GM19324 (cell line): ENCODE measurements at regions not wholly inside any gene's neighbourhood (a gene's known extent, or its start where the extent isn't known, plus 50 kb on each side); places are given as distances from the start of the nearest gene placed in this dataset.
"Not testable (repeated sequence)": the region's sequence is repeated elsewhere in the genome, so short reads cannot be mapped to it uniquely, and the experiment has no call there.

Experiments
- ATAC-seq: cut with Tn5 transposase; IDR thresholded peaks from one replicate; pipeline ENCODE4 v1.9.1; 2021; ENCODE audit warnings: mild to moderate bottlenecking, moderate library complexity; ENCODE audit not compliant: unreplicated experiment, low FRiP score

GRCh38 chr2:87629491-87630458, 118.1 kb upstream of the PLGLB2 start:
- not testable (repeated sequence) for ATAC-seq

- ATAC-seq: not testable (repeated sequence)
These were observed 117.0 kb upstream of the PLGLB2 start for GRCh38 chr2:87630892-87631291.

GRCh38 chr2:87631402-87631801, 116.5 kb upstream of the PLGLB2 start:
- not testable (repeated sequence) for ATAC-seq

GRCh38 chr2:87633287-87633963, 114.5 kb upstream of the PLGLB2 start:
- not testable (repeated sequence) for ATAC-seq

- ATAC-seq: not testable (repeated sequence)
These were observed 113.8 kb upstream of the PLGLB2 start for GRCh38 chr2:87634106-87634505.

- ATAC-seq: not testable (repeated sequence)
These were observed 112.8 kb upstream of the PLGLB2 start for GRCh38 chr2:87634971-87635650.

- not testable (repeated sequence) for ATAC-seq
These were observed 111.6 kb upstream of the PLGLB2 start for GRCh38 chr2:87636246-87636645.

- ATAC-seq: not testable (repeated sequence)
These were observed 111.2 kb upstream of the PLGLB2 start for GRCh38 chr2:87636735-87637134.

- not testable (repeated sequence) for ATAC-seq
These were observed 110.5 kb upstream of the PLGLB2 start for GRCh38 chr2:87637249-87637990.

GRCh38 chr2:87638114-87638807, 109.6 kb upstream of the PLGLB2 start:
- not testable (repeated sequence) for ATAC-seq

- ATAC-seq: not testable (repeated sequence)
These were observed 109.0 kb upstream of the PLGLB2 start for GRCh38 chr2:87638872-87639271.

GRCh38 chr2:87639801-87640440, 108.0 kb upstream of the PLGLB2 start:
- not testable (repeated sequence) for ATAC-seq

- not testable (repeated sequence) for ATAC-seq
These were observed 106.8 kb upstream of the PLGLB2 start for GRCh38 chr2:87640961-87641563.

GRCh38 chr2:87643165-87643564, 104.7 kb upstream of the PLGLB2 start:
- ATAC-seq: not testable (repeated sequence)

GRCh38 chr2:87647737-87648498, 100.0 kb upstream of the PLGLB2 start:
- not testable (repeated sequence) for ATAC-seq

GRCh38 chr2:87648815-87649214, 99.1 kb upstream of the PLGLB2 start:
- not testable (repeated sequence) for ATAC-seq

GRCh38 chr2:87649871-87650270, 98.0 kb upstream of the PLGLB2 start:
- not testable (repeated sequence) for ATAC-seq

- not testable (repeated sequence) for ATAC-seq
These were observed 97.0 kb upstream of the PLGLB2 start for GRCh38 chr2:87650837-87651236.
